ENCODE measurements at regions not wholly inside any gene's neighbourhood (a gene's known extent, or its start where the extent isn't known, plus 50 kb on each side); places are given as distances from the start of the nearest gene placed in this dataset.

DNA sequence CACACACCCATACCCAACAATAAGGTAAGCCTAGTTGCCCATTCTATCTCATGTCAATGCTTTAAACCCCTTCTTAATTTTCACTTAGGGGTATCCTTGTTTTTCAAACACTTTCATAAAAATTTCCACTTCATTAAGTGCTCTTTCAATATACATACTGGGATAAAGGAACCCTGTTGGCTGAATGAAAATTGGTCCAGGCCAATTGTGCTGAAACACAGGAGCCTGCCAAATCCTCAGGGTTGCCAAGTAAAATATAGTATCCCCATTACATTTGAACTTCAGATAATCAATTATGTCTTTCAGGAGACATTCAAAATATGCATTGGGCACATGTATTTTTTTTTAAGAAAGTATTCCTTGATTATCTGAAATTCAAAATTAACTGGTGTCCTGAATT, 1131.1 kb downstream of the SLITRK1 start:
- Histone ChIP-seq H3K27me3 (ENCODE audit: insufficient read depth, low read depth, low read length) (no peaks in the 10 kb centered on the region), H4K20me1 (ENCODE audit: insufficient read depth) (no peaks in the 10 kb centered on the region), H3K36me3 (ENCODE audit: insufficient read depth, low read length) (no peaks in the 10 kb centered on the region), H3K79me2 (replicated peaks; ENCODE audit: insufficient read depth, low read length) (no peaks in the 10 kb centered on the region), H3K27ac (ENCODE audit: low read length) (no peak overlapping the region), H3K4me3 (ENCODE audit: low read length) (no peak overlapping the region), H3F3A (ENCODE audit: insufficient read depth, low read length, poor library complexity, severe bottlenecking) (no peaks in the 10 kb centered on the region), H3K9ac (ENCODE audit: low read length) (no peak overlapping the region), H2AFZ (ENCODE audit: low read depth, low read length) (no peak overlapping the region), H3K9me3 (ENCODE audit: low read length) (no peaks in the 10 kb centered on the region), H3K9me2 (ENCODE audit: insufficient read depth, low read length) (no peaks in the 10 kb centered on the region), H3K4me2 (ENCODE audit: low read length) (no peak overlapping the region)
- TF ChIP-seq RAD21 (conservative IDR thresholded peaks at IDR 0.05), result no peak
- TF ChIP-seq, protein P1, sequence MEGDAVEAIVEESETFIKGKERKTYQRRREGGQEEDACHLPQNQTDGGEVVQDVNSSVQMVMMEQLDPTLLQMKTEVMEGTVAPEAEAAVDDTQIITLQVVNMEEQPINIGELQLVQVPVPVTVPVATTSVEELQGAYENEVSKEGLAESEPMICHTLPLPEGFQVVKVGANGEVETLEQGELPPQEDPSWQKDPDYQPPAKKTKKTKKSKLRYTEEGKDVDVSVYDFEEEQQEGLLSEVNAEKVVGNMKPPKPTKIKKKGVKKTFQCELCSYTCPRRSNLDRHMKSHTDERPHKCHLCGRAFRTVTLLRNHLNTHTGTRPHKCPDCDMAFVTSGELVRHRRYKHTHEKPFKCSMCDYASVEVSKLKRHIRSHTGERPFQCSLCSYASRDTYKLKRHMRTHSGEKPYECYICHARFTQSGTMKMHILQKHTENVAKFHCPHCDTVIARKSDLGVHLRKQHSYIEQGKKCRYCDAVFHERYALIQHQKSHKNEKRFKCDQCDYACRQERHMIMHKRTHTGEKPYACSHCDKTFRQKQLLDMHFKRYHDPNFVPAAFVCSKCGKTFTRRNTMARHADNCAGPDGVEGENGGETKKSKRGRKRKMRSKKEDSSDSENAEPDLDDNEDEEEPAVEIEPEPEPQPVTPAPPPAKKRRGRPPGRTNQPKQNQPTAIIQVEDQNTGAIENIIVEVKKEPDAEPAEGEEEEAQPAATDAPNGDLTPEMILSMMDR (IDR thresholded peaks at IDR 0.05; ENCODE audit: poor library complexity, severe bottlenecking), result no peak
- TF ChIP-seq MXI1 (conservative IDR thresholded peaks at IDR 0.05; ENCODE audit: poor library complexity, severe bottlenecking), result no peak
- no peak for TF ChIP-seq TAF1 (IDR thresholded peaks at IDR 0.05; ENCODE audit: low read depth)

DNA sequence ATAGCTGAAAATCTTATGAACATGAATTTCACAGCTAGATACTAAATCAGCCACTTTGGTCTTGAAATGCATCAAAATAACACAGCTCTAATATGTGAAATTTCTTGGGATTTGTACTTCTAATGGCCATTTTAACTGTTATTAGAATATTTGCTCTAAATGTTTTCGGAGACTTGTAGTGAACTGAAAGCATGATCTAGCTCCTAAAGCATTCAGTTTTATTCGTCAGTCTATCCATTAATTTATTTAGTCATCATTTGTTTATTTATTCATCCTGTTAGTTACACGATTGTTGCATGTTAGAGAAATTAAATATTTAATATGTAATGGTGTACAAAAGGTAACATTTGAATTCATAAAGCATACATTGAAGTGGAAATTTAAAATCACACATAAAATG, 1132.7 kb downstream of the SLITRK1 start:
- Histone ChIP-seq H3K9ac (ENCODE audit: low read length) (no peak overlapping the region), H2AFZ (ENCODE audit: low read depth, low read length) (no peak overlapping the region), H3K4me3 (ENCODE audit: low read length) (no peak overlapping the region), H3K4me2 (ENCODE audit: low read length) (no peak overlapping the region), H3K9me2 (ENCODE audit: insufficient read depth, low read length) (no peaks in the 10 kb centered on the region), H3K36me3 (ENCODE audit: insufficient read depth, low read length) (no peaks in the 10 kb centered on the region), H3K9me3 (ENCODE audit: low read length) (no peaks in the 10 kb centered on the region), H3K27me3 (ENCODE audit: insufficient read depth, low read depth, low read length) (no peaks in the 10 kb centered on the region), H3K79me2 (replicated peaks; ENCODE audit: insufficient read depth, low read length) (no peaks in the 10 kb centered on the region), H3K27ac (ENCODE audit: low read length) (no peak overlapping the region), H3F3A (ENCODE audit: insufficient read depth, low read length, poor library complexity, severe bottlenecking) (no peaks in the 10 kb centered on the region), H4K20me1 (ENCODE audit: insufficient read depth) (no peaks in the 10 kb centered on the region)
- no peak for TF ChIP-seq SMC3 (conservative IDR thresholded peaks at IDR 0.05; ENCODE audit: poor library complexity)
- no peak for TF ChIP-seq POLR2AphosphoS5 (IDR thresholded peaks at IDR 0.05)
- TF ChIP-seq MXI1 (conservative IDR thresholded peaks at IDR 0.05; ENCODE audit: poor library complexity, severe bottlenecking), result no peak
- TF ChIP-seq, protein P1 (IDR thresholded peaks at IDR 0.05; ENCODE audit: poor library complexity, severe bottlenecking), result no peak
- TF ChIP-seq, protein P2, sequence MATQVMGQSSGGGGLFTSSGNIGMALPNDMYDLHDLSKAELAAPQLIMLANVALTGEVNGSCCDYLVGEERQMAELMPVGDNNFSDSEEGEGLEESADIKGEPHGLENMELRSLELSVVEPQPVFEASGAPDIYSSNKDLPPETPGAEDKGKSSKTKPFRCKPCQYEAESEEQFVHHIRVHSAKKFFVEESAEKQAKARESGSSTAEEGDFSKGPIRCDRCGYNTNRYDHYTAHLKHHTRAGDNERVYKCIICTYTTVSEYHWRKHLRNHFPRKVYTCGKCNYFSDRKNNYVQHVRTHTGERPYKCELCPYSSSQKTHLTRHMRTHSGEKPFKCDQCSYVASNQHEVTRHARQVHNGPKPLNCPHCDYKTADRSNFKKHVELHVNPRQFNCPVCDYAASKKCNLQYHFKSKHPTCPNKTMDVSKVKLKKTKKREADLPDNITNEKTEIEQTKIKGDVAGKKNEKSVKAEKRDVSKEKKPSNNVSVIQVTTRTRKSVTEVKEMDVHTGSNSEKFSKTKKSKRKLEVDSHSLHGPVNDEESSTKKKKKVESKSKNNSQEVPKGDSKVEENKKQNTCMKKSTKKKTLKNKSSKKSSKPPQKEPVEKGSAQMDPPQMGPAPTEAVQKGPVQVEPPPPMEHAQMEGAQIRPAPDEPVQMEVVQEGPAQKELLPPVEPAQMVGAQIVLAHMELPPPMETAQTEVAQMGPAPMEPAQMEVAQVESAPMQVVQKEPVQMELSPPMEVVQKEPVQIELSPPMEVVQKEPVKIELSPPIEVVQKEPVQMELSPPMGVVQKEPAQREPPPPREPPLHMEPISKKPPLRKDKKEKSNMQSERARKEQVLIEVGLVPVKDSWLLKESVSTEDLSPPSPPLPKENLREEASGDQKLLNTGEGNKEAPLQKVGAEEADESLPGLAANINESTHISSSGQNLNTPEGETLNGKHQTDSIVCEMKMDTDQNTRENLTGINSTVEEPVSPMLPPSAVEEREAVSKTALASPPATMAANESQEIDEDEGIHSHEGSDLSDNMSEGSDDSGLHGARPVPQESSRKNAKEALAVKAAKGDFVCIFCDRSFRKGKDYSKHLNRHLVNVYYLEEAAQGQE (IDR thresholded peaks at IDR 0.05; ENCODE audit: borderline replicate concordance), result no peak
- no peak for TF ChIP-seq RAD21 (conservative IDR thresholded peaks at IDR 0.05)
- TF ChIP-seq TAF1 (IDR thresholded peaks at IDR 0.05; ENCODE audit: low read depth), result no peak
- no peak for TF ChIP-seq EZH2 (IDR thresholded peaks at IDR 0.05; ENCODE audit: borderline replicate concordance, insufficient read depth, low read length, poor library complexity, severe bottlenecking)
- no peak for TF ChIP-seq EP300 (conservative IDR thresholded peaks at IDR 0.05; ENCODE audit: poor library complexity, severe bottlenecking)
